NCI-H774 (cell line): ENCODE measurements at regions not wholly inside any gene's neighbourhood (a gene's known extent, or its start where the extent isn't known, plus 50 kb on each side); places are given as distances from the start of the nearest gene placed in this dataset.
"Not testable (repeated sequence)": the region's sequence is repeated elsewhere in the genome, so short reads cannot be mapped to it uniquely, and the experiment has no call there.

Experiments
- DNase-seq: peaks from one replicate; lab custom pipeline; 2025; lab: John Stamatoyannopoulos, UW

- DNase-seq: not testable (repeated sequence)
Measured at GRCh38 chr4:106524772-106525171, 156.2 kb upstream of the GIMD1 start.

- no peak for DNase-seq
Measured at GRCh38 chr4:106522839-106523238, 154.3 kb upstream of the GIMD1 start.

GRCh38 chr4:106512706-106513105, 144.1 kb upstream of the GIMD1 start:
- no peak for DNase-seq

GRCh38 chr4:106507440-106507839, 138.9 kb upstream of the GIMD1 start:
- DNase-seq: no peak

GRCh38 chr4:106503116-106504050, 134.8 kb upstream of the GIMD1 start:
- no peak for DNase-seq

GRCh38 chr4:106502106-106502699, 133.6 kb upstream of the GIMD1 start:
- peak; percentile 9 for DNase-seq

- no peak for DNase-seq
Measured at GRCh38 chr4:106497271-106497670, 128.7 kb upstream of the GIMD1 start.

GRCh38 chr4:106496061-106496460, 127.5 kb upstream of the GIMD1 start:
- no peak for DNase-seq

GRCh38 chr4:106495476-106495875, 126.9 kb upstream of the GIMD1 start:
- DNase-seq: no peak

GRCh38 chr4:106494066-106494465, 125.5 kb upstream of the GIMD1 start:
- DNase-seq: no peak

- no peak for DNase-seq
Measured at GRCh38 chr4:106493086-106493485, 124.5 kb upstream of the GIMD1 start.

GRCh38 chr4:106486533-106486932, 118.0 kb upstream of the GIMD1 start:
- DNase-seq: no peak

- no peak for DNase-seq
Measured at GRCh38 chr4:106481801-106482200, 113.2 kb upstream of the GIMD1 start.

- peak; percentile 74 for DNase-seq
Measured at GRCh38 chr4:106478152-106478551, 109.6 kb upstream of the GIMD1 start.

GRCh38 chr4:106476741-106477140, 108.2 kb upstream of the GIMD1 start:
- no peak for DNase-seq

- DNase-seq: no peak
Measured at GRCh38 chr4:106473515-106473914, 104.9 kb upstream of the GIMD1 start.

- no peak for DNase-seq
Measured at GRCh38 chr4:106471151-106471550, 102.6 kb upstream of the GIMD1 start.

- no peak for DNase-seq
Measured at GRCh38 chr4:106463622-106464021, 95.0 kb upstream of the GIMD1 start.

GRCh38 chr4:106454581-106454980, 86.0 kb upstream of the GIMD1 start:
- DNase-seq: no peak

- DNase-seq: no peak
Measured at GRCh38 chr4:106454021-106454420, 85.4 kb upstream of the GIMD1 start.

GRCh38 chr4:106451091-106451490, 82.5 kb upstream of the GIMD1 start:
- no peak for DNase-seq

- no peak for DNase-seq
Measured at GRCh38 chr4:106450249-106450648, 81.7 kb upstream of the GIMD1 start.

GRCh38 chr4:106444557-106444956, 76.0 kb upstream of the GIMD1 start:
- no peak for DNase-seq
